HG02884 (cell line): ENCODE measurements at regions not wholly inside any gene's neighbourhood (a gene's known extent, or its start where the extent isn't known, plus 50 kb on each side); places are given as distances from the start of the nearest gene placed in this dataset.

Experiments used
- ATAC-seq: cut with Tn5 transposase; IDR thresholded peaks from one replicate; pipeline ENCODE4 v1.9.1; 2021; ENCODE audit warnings: mild to moderate bottlenecking, moderate library complexity; ENCODE audit not compliant: unreplicated experiment

DNA sequence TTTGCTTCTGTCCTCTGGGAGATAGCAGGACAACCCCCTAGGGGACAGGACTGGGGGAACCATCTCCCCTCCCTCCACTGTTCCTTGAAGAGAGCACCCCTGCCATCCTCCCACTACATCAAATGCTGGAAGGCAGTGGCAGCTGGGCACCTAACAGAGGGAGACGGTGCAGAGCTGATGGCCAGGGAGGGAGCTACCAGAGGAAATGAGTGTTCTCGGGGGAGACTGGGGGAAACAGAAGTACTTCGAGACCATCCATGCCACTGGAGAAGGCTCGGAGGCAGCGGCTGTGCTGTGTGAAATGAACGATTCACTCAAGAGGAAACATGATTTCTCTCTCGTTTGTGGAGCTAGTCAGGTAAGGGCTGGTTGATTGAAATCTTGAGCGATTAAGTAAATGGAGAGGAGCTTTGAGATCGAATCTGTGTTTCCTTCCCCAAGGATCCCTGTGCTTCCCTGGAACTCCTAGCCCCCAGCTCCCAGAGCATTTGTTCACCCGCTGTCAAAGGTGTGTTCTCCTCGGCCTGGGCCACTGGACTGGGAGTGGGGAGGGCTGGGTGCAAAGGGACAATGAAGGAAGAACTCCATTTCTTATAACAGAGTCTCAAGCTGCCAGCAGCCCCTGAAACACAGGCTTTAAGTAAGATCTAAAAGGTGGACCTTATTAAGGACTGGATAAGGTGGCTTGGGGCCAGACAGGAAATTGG lies 261.3 kb upstream of the MOCS1 start:
- no peak for ATAC-seq

DNA sequence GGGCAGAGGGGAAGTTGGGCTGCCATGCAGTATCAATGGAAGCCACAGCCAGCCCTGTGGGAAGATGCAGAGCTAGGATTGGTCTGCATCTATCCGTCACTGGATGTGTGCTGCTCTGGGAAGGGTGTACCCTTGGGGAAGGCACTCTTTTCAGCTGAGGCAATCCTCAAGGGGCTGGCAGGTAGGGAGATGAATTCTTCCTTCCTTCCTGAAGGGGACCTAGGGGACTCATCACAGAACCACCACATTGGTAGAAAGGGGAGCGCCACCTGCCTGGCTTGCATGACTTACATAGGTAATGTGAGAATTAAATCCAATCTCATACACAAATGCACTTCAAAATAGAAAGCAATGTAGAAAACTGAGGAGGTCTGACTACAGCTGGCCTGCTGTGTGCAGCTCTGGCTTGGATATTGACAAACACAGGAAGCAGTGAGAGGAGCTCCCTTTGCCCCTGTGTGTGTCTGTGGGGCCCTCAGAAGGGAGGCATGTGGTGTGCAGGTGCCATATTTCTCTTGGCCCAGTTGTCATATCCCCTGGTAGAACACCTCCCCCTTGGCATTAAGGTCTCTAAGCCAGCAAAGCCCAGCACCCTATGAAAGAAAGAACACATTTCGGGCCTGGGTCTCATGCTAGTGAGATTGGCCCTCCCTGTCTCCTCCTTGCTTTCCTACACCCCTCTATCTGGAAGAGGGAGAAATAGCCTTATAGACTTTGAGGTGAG lies 260.3 kb upstream of the MOCS1 start:
- ATAC-seq, result no peak

DNA sequence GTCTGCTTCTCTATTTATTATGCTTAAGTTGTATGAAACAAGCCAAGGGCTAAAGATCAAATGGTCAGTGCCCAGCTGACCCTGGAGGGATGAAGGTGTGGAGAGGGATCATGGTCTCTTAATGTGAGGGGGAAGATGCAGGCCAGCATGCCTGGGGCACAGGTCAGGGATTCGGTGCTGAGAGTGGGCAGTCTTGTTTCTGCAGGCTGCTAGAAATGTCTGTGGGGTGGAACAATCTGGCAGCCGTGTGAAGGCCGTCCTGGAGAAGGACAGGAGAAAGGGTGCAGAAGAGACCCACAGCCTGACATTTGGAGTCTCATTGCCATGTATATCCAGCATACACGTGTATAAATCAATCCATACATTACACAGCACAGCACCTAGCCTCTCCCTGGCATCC lies 258.3 kb upstream of the MOCS1 start:
- no peak for ATAC-seq

DNA sequence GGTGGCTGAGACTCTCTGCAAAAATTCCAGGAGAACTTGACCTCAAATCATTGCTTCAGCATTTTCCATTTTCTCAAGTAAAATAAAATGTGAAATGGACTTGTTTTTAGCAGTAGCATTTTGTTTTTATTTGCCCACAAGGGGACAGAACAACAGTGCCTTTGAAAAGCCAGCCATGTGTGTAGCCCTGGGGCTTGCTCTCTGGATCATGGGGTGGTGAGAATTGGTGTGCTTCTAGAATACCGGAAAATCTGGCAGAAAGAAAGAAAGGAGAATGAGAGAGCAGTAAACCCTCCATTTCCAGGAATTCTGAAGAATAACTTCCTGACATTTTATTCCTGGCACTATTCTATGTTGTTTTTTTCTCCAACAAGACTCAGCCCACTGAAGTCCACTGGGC lies 254.7 kb upstream of the MOCS1 start:
- no peak for ATAC-seq

DNA sequence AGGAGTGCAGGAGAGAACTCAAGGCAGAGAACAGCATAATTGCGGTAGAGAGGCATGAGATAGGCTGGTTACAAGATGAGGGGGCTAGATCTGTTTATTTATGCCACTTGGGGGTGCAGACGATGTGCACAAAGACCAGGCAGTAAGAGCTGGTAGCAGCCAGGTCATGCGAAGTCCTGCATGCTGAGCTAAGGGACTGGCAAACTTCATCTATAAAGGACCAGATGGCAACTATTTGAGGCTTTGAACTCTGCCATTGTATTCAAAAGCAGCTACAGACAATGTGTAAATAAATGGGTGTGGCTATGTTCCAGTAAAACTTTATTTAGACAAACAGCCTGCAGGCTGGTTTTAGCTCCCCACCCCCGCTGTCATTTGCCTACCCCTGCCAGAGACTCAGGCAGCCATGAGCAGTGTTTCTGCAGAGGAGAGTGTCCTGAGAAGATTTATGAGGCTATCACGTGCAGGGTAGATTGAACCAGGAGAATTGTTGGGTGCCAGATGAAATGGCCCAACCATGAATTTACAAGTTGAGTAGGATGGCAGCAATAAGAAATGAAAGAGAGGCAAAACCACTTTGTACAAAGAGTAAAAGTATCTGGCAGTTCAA lies 253.4 kb upstream of the MOCS1 start:
- ATAC-seq, result no peak

DNA sequence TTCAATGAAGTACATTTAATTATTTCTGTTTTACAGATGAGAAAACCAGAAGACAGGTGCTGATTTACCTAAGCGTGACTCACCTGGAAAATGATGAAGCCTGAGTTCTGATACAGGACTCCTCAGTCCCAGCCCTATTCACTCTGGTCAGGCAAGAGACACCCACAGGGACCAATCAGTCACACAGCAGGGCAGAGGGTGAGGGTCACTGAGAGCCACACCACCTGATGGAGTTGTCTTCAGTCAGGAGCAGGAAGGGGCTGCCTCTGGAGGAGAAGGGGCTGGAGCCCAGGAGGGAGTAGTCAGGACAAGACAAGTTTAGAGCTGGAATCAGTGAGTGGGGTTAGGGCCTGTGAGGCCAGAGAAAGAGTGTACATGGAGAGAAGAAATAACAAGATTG lies 251.2 kb upstream of the MOCS1 start:
- ATAC-seq, result no peak

DNA sequence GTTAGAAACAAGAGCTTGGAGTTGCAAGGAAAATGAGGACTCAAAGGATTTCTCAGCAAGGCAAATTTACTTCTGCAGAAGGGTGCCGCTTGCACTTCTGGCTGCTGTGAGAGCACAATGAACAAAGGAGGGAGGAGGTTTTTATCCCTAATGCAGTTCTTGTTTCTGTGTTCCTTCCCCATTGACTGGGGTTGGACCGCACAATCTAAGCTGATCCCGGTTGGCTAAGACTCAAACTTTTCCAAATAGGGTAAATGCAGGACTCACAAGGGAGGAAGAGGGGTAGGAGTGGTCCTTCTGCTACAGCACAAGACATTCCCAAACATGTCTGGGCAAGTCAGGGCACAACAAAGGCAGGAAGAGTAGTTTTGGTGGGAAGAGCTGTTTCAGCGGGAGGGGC lies 249.6 kb upstream of the MOCS1 start:
- ATAC-seq, result no peak

DNA sequence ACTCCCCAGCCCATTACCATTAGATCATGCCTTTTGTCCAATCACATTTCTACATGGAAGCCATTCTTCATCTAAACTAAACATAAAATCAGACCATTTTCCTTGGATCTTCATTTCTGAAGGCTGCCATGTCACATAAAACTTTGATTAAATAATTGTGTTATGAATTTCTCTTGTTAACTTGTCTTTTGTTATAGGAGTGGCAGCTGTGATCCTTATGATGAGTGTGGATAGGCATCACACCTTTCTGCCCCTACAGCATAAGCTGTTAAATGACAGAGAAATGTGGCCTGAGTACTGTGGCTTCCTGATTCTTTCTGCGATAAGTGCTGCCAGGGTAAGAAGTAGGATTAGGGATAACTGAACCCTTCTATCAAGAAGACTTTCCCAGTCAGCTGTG lies 247.1 kb upstream of the MOCS1 start:
- ATAC-seq, result no peak

DNA sequence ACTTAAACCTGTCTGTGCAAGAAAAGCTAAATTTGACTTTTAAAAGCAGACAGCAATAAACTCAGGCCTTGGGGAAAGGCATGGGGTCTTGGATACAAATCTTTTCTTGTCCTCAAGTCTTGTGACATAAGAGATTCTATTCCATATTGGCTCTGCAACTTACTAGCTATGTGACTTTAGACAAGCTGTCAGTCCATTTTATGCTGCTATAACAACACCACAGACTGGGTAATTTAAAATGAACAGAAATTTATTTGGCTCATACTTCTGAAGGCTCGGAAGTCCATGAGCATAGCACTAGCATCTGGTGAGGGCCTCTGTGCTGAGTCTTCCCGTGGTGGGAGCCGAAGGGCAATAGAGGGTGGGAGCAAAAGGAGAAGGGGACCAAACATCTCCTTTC lies 246.0 kb upstream of the MOCS1 start:
- ATAC-seq, result no peak

DNA sequence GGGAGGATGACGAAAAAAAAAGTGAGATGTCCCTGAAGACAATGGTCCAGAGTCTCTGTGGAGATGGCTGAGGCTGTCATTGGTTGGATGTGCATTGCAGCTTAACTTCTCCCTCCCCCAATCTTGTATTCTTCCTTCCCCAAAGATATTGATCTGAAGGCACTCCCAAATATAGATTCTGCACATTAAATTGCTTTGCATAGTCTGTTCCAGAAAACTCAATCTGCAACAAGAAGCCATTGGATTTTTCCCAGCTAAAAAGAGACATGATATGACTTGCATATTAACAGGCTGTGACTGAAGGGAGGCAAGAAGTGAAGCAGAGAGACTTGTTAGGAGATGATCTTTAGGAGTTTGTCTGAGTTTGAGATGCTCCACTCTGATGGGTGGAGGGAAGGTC lies 245.2 kb upstream of the MOCS1 start:
- no peak for ATAC-seq

DNA sequence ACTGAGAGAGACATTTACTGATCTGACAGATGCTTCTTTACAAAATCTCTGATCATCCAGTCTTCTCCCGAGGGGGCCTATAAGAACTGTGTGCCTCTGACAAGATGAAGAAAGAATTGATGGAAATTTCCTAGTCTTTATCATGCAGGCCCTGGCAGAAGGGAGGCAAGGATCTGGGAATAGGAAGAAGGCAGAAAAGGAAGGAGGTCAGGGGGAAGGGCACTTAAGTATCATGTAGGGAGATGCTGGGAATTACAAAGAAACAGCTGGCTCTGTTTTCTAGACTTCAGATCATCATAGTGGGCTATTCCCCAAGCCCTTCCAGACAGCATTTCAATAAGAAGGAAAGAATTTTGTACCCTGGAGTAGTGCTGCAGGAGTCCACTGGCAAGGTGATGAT lies 243.3 kb upstream of the MOCS1 start:
- ATAC-seq, result no peak

DNA sequence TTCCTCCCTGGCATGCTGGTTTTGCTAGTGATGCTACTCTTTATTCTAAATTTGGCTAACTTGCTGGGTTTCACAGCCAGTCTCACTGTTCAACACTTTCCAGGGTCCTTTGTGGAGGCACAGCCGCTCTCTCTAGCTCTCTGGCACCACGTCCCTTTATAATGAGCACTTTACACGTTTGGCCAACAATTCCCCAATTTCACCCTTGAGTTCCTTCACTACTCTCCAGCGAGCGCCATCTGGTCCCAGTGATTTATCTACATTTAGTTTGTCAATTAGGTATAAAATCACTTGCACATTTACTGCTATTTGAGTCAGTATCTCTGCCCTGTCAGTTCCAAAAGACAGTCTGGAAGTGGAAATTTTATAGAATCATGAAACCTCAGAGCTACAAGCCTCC lies 241.9 kb upstream of the MOCS1 start:
- ATAC-seq, result no peak

DNA sequence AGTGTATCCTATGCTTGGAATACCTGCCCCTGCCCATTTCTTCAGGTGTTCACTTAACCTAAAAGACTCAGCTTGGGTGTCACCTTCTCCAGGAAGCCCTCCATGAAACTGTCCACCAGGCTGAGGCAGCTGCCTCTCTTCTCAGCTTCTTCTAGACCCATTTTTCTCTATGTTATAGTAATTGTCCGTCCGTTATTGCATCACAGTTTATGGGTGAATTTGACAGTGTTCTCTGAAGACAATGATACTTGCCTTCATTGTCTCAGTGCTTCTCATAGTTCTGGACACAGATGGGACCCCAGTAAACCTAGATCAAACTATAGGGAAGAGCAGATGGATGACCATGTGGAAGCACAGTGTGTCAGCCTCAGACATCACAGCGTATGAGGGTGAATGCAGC lies 238.0 kb upstream of the MOCS1 start:
- ATAC-seq, result no peak

DNA sequence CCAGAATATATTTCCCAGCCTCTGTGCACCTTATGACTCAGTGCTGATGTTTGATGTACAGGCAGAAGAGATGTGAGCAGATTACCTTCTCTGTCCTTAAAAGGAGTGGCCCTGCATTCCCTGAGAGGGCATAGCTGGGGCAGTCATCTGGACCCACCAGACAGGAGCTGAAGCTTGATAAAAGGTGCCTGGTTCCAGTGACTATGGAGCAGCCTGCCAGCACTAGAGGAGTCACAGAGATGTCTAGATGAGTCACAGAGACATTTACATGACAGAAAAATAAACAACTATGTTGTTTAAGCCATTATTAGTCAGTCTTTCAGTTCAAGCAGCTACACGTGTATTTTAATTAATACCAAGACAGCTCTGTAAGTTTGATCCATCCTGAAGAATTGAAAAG lies 237.1 kb upstream of the MOCS1 start:
- ATAC-seq, result no peak

DNA sequence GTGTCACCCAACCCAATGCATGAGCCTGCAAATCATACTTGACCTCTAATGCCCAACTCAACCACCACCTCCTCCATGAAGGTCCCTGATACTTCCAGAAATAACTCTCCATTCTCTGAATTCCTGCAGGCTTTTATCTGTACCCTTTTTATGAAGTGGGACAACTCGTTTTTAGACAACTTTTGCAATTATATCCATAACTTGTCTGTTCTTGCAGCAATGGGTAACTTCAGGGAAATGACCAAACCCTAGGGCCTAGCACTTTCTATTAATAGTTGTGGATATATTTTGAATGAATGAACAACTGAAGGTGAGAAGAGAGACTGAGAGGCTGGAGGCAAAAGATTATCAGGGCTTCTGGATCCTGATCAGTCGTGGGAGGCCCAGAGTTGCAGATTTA lies 236.6 kb upstream of the MOCS1 start:
- no peak for ATAC-seq

DNA sequence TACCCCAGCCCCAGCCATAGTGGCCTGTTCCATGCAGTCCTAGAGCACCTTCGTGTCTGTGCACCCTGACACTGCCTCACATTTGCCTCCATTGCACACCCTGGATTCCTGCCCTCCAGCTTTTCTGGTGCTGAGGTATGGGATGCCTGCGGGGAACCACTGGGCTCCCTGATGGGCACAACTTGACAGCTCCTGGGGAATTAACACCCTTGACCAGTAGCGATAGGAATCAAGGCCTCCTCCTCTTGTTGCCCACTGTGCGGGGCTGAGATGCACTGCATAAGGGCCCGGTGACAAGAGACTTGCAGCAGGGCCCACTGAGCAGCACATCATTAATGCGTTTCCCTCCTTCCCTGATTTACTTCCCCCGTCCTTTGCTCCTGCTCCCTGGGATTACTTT lies 235.6 kb upstream of the MOCS1 start:
- no peak for ATAC-seq

DNA sequence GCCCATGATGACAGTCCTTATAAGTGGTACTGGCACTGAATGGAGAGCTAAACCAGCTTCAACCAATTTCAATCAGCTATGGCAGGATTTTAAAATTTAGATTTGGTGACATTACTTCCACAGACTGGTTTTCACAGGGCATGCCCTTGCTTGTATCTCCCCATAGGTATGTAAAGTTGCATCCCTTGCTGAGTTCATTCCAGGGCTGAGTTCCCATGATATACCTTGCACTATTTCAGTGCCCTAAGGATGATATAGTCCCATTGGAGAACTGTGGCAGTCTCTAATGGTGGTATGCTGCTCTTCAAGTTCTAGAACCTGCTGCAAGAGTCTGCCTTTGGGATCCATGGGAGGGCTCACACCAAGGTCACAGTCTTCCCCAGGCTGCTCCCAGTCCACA lies 232.7 kb upstream of the MOCS1 start:
- ATAC-seq, result no peak

DNA sequence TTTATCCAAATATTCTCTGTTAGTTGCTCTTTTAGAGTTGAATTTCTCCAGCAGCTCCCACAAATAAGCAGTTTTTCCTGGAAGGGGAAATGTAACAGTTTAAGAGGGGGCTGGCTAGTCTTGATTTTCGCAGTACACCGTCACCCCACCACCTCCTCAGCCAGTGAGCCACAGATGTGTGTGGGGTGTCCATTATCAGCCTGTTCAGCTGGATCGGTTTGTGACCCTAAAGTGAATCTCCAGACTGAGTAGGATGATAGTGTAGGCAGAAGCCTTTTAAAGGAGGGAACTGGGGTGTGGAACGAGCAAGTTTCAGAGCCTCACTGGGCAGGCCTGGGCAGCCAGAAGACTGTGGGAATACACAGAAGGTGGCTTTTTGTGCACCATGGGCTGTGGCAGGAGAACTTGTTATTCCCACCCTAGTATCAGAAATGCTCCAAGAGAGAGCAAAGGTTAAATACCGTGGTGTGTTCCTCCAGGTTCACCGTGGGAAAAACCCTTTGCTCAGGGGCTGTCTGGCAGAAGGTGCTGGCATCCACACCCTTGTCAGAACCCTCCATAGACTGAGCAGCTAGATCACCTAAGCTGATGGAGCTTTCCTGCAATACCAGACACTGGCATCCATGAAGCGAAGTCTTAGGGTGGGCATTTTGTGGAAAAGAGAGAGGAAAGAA lies 230.9 kb upstream of the MOCS1 start:
- ATAC-seq, result no peak

DNA sequence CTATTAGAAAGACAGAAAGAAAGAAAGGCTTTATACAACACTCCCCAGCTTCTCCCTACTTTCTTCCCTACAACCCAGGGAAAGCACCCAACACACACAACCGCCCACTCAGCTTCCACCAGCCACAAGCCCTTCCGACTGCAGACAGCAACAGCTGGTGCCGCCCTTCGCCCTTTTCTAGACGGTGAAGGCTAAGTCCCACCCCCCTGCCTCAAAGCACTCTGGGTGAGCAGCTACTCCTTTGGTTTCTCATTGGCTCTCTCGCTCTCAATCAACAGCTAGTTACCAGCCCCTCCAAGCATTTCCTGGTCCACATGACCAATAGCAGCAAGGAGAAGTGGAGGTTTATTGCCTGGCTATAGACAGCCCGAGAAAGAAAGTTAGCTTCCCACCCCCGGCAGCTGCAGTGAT lies 230.1 kb upstream of the MOCS1 start:
- no peak for ATAC-seq

DNA sequence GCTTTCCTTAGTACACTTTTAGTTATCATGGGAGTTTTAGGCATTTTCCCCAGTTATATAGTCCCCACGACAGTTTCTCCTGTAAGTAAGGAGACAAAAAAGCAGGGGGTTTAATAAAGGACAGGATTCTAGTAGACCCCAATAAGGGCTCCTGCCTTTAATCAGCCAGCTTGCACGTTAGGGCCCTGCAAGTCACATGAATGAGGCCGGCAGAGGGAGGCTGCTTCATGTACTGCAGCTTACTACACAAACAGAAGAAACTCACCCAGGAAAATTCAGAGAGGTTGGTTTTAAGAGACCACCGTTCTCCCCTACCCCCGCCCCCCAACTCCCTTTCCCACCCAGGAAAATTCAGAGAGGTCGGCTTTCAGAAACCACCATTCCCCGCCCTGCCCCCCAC lies 229.7 kb upstream of the MOCS1 start:
- no peak for ATAC-seq

DNA sequence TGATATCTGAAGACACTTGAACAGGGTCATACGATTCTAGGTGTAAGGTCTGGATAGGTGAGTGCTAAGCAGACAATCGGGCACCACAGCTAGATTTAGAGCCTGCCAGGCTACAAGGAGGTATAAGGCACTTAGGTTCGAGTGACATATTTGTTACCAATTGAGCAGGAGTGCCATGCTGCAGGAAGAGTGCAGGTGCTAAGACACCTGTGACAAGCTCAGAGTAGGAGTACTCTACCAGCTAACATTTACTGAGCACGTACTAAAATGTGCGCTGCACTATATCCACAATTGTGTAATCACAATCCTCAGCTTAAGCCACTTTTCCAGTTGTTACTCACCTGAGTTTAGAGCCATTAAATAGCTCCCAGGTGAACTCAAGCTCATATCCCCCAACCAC lies 227.8 kb upstream of the MOCS1 start:
- no peak for ATAC-seq

DNA sequence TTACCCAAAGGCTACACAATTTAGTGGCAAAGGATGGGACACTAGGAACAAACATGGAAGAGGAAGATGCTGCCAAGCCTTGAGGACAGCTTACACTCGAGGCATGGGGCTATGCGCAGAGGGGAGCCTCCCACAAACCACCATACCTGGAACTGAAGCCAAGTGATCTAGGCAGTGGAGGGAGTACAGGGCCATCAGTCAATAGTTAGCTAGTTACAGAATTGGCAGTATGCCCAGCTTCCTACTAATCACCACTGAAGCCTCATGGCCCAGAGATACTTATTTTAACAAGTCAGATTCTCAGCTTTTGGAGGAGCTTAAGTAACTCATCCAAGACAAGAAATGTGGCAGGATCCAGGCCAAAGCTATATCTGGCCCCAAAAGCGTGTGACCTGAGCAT lies 226.6 kb upstream of the MOCS1 start:
- no peak for ATAC-seq
